NCI-H1930 (cell line): ENCODE measurements at regions not wholly inside any gene's neighbourhood (a gene's known extent, or its start where the extent isn't known, plus 50 kb on each side); places are given as distances from the start of the nearest gene placed in this dataset.

Experiments used
- DNase-seq, 2 experiments: peaks; one replicate each; lab custom pipeline; 2025; lab: John Stamatoyannopoulos, UW

GRCh38 chr2:16173893-16174692 is 233.7 kb downstream of the MYCN start:
- DNase-seq = no peak

- DNase-seq = no peak
Measured at GRCh38 chr2:16172324-16173175, 232.2 kb downstream of the MYCN start.

- DNase-seq = no peak
Measured at GRCh38 chr2:16171425-16171920, 231.1 kb downstream of the MYCN start.

GRCh38 chr2:16170675-16171424 is 230.5 kb downstream of the MYCN start:
- no peak for DNase-seq

GRCh38 chr2:16169381-16169960 is 229.1 kb downstream of the MYCN start:
- DNase-seq = no peak

- no peak for DNase-seq
Measured at GRCh38 chr2:16168506-16169264, 228.3 kb downstream of the MYCN start.

- DNase-seq = no peak
Measured at GRCh38 chr2:16167870-16168426, 227.6 kb downstream of the MYCN start.

- DNase-seq = no peak
Measured at GRCh38 chr2:16167451-16167861, 227.1 kb downstream of the MYCN start.

- no peak for DNase-seq
Measured at GRCh38 chr2:16166327-16166981, 226.1 kb downstream of the MYCN start.

- no peak for DNase-seq
Measured at GRCh38 chr2:16165518-16166326, 225.4 kb downstream of the MYCN start.

- DNase-seq = no peak
Measured at GRCh38 chr2:16162491-16163040, 222.2 kb downstream of the MYCN start.

- DNase-seq = no peak
Measured at GRCh38 chr2:16161768-16162490, 221.6 kb downstream of the MYCN start.

- no peak for DNase-seq
Measured at GRCh38 chr2:16161085-16161565, 220.8 kb downstream of the MYCN start.

GRCh38 chr2:16160281-16161084 is 220.1 kb downstream of the MYCN start:
- no peak for DNase-seq

GRCh38 chr2:16156411-16156810 is 216.1 kb downstream of the MYCN start:
- no peak for DNase-seq

- no peak for DNase-seq
Measured at GRCh38 chr2:16155766-16156165, 215.4 kb downstream of the MYCN start.

- no peak for DNase-seq
Measured at GRCh38 chr2:16155366-16155765, 215.0 kb downstream of the MYCN start.
